Neural progenitor cell (in vitro differentiated cells): ENCODE measurements at regions not wholly inside any gene's neighbourhood (a gene's known extent, or its start where the extent isn't known, plus 50 kb on each side); places are given as distances from the start of the nearest gene placed in this dataset.
"Not testable (repeated sequence)": the region's sequence is repeated elsewhere in the genome, so short reads cannot be mapped to it uniquely, and the experiment has no call there.

Experiments
- DNase-seq: peaks from one replicate; pipeline ENCODE4 v3.0.0-alpha.2; 2016; ENCODE audit warnings: low spot score
- H2AFZ ChIP-seq: fragments of 200-600 bp; sonication (generic); replicated peaks from 2 replicates; pipeline ENCODE4 v1.6.1; 2016; ENCODE audit warnings: antibody characterized with exemption
- H3F3A ChIP-seq: fragments of 200-600 bp; sonication (generic); 2 replicates; pipeline ENCODE4 v1.6.1; 2016; ENCODE audit warnings: antibody characterized with exemption, low read depth
- H3K27ac ChIP-seq: fragments of 200-600 bp; sonication (generic); 2 replicates; pipeline ENCODE4 v1.5.1; 2016; ENCODE audit warnings: mild to moderate bottlenecking
- H3K27me3 ChIP-seq: fragments of 200-600 bp; sonication (generic); 2 replicates; pipeline ENCODE4 v1.6.1; 2016; ENCODE audit warnings: mild to moderate bottlenecking, moderate library complexity
- H3K36me3 ChIP-seq: fragments of 200-600 bp; sonication (generic); 2 replicates; pipeline ENCODE4 v1.5.1; 2016
- H3K4me1 ChIP-seq: fragments of 200-600 bp; sonication (generic); 2 replicates; pipeline ENCODE4 v1.6.1; 2016; ENCODE audit warnings: mixed run types
- H3K4me2 ChIP-seq: fragments of 200-600 bp; sonication (generic); 2 replicates; pipeline ENCODE4 v1.6.1; 2016
- H3K4me3 ChIP-seq: fragments of 200-600 bp; sonication (generic); 2 replicates; pipeline ENCODE4 v1.5.1; 2016
- H3K79me2 ChIP-seq: fragments of 200-600 bp; sonication (generic); 2 replicates; pipeline ENCODE4 v1.6.1; 2016; ENCODE audit warnings: low read depth
- H3K9ac ChIP-seq: fragments of 200-600 bp; sonication (generic); 2 replicates; pipeline ENCODE4 v1.6.1; 2016
- H3K9me3 ChIP-seq: fragments of 200-600 bp; sonication (generic); 2 replicates; pipeline ENCODE4 v1.5.1; 2016; ENCODE audit warnings: low read depth
- H4K20me1 ChIP-seq: fragments of 200-600 bp; sonication (generic); 2 replicates; pipeline ENCODE4 v1.6.1; 2016; ENCODE audit warnings: low read depth
- H3K27ac Mint-ChIP-seq: 3 replicates; pipeline ENCODE4 v1.8.0; 2021; ENCODE audit warnings: mixed read lengths
- H3K27me3 Mint-ChIP-seq: 2 replicates; pipeline ENCODE4 v1.8.0; 2022; ENCODE audit warnings: low read depth, mild to moderate bottlenecking, inconsistent platforms, moderate library complexity, mixed read lengths; ENCODE audit not compliant: insufficient read depth
- H3K36me3 Mint-ChIP-seq: 3 replicates; pipeline ENCODE4 v1.8.0; 2021; ENCODE audit warnings: mixed read lengths
- H3K4me1 Mint-ChIP-seq: 3 replicates; pipeline ENCODE4 v1.8.0; 2021; ENCODE audit warnings: mixed read lengths
- H3K4me3 Mint-ChIP-seq: 3 replicates; pipeline ENCODE4 v1.8.0; 2021; ENCODE audit warnings: mild to moderate bottlenecking, moderate library complexity, mixed read lengths
- H3K9me3 Mint-ChIP-seq: 3 replicates; pipeline ENCODE4 v1.8.0; 2020; ENCODE audit warnings: mixed read lengths
- CTCF ChIP-seq: fragments of 200-600 bp; sonication (generic); IDR thresholded peaks from 2 replicates; pipeline ENCODE4 v1.5.1; 2017; ENCODE audit warnings: antibody characterized with exemption, mild to moderate bottlenecking
- EZH2 ChIP-seq: fragments of 200-600 bp; sonication (generic); IDR thresholded peaks from 2 replicates; pipeline ENCODE4 v1.6.1; 2017; ENCODE audit warnings: antibody characterized with exemption, mild to moderate bottlenecking, moderate library complexity
- EZH2phosphoT487 ChIP-seq: fragments of 200-600 bp; sonication (generic); IDR thresholded peaks from 2 replicates; pipeline ENCODE4 v1.6.1; 2017; ENCODE audit warnings: antibody characterized with exemption

DNA sequence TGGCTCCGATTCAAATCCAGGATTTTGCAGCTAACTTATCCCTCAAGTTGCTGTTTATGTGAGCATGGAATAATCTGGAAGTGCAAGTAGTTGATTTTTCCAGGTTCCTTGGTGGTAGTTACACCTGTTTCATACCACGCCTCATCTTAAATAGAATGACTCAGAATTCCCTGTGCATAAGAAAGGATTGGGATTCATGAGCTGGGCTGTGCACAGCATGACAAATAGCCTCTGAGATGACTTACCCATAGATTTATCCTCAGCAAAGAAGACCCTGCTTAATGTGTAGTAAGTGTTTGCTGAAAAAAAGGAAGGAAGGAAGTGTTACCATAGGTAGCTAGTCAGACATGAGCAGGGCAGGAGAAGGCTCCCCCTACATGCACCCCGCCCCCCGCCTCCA, 777.7 kb upstream of the ADGRL3 start:
- no peak overlapping the region for H3K27ac Mint-ChIP-seq
- Histone ChIP-seq H3K36me3 (no peaks in the 10 kb centered on the region), H3K4me2 (no peak overlapping the region), H3K79me2 (no peaks in the 10 kb centered on the region), H3K4me3 (no peak overlapping the region), H3K27me3 (no peaks in the 10 kb centered on the region), H4K20me1 (no peaks in the 10 kb centered on the region), H2AFZ (peak overlapping the region; percentile 57), H3K9ac (no peak overlapping the region), H3F3A (no peaks in the 10 kb centered on the region), H3K27ac (no peak overlapping the region), H3K4me1 (no peaks in the 10 kb centered on the region), H3K9me3 (no peaks in the 10 kb centered on the region)
- peaks cover 2% of the 10 kb centered on the region for H3K27me3 Mint-ChIP-seq
- DNase-seq: no peak
- TF ChIP-seq CTCF: no peak
- TF ChIP-seq EZH2: no peak
- no peak for TF ChIP-seq EZH2phosphoT487
- H3K4me1 Mint-ChIP-seq: no peaks in the 10 kb centered on the region
- H3K9me3 Mint-ChIP-seq: peaks cover 5% of the 10 kb centered on the region
- no peak overlapping the region for H3K4me3 Mint-ChIP-seq
- H3K36me3 Mint-ChIP-seq: no peaks in the 10 kb centered on the region

DNA sequence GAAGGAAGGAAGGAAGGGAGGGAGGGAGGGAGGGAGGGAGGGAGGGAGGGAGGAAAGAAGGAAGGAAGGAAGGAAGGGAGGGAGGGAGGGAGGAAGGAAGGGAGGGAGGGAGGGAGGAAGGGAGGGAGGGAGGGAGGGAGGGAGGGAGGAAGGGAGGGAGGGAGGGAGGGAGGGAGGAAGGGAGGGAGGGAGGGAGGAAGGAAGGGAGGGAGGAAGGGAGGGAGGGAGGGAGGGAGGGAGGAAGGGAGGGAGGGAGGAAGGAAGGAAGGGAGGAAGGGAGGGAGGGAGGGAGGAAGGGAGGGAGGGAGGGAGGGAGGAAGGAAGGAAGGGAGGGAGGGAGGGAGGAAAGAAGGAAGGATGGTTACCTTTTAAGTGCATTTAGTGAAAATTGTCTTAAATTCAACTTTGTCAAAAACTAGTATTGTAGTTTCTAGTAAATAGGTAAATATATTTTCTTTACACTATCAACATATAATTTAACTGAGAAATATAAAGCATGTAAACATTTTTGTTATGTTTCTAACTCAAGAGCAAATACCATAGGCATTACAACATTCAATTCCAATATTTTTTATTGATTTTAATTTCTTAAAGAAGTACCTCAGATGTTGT, 776.4 kb upstream of the ADGRL3 start:
- H4K20me1 ChIP-seq, H3K27ac Mint-ChIP-seq, H3K79me2 ChIP-seq, H3K36me3 Mint-ChIP-seq, H3K27me3 ChIP-seq, H3K9ac ChIP-seq, H3K27me3 Mint-ChIP-seq, H3K9me3 Mint-ChIP-seq, H3K4me3 ChIP-seq, H3K4me2 ChIP-seq, H3K4me3 Mint-ChIP-seq, H2AFZ ChIP-seq, DNase-seq, H3K4me1 ChIP-seq, H3F3A ChIP-seq, H3K36me3 ChIP-seq, H3K9me3 ChIP-seq, H3K27ac ChIP-seq, H3K4me1 Mint-ChIP-seq: not testable (repeated sequence)

- H3K4me2 ChIP-seq: no peak overlapping the region
- no peak overlapping the region for H3K27ac ChIP-seq
- H3K36me3 ChIP-seq: no peaks in the 10 kb centered on the region
- no peaks in the 10 kb centered on the region for H3F3A ChIP-seq
- no peaks in the 10 kb centered on the region for H3K4me1 ChIP-seq
- no peak for DNase-seq
- no peaks in the 10 kb centered on the region for H3K79me2 ChIP-seq
- H4K20me1 ChIP-seq: no peaks in the 10 kb centered on the region
- Mint-ChIP-seq H3K9me3 (no peaks in the 10 kb centered on the region), H3K4me1 (no peaks in the 10 kb centered on the region), H3K36me3 (no peaks in the 10 kb centered on the region), H3K27ac (no peak overlapping the region), H3K27me3 (no peaks in the 10 kb centered on the region), H3K4me3 (no peak overlapping the region)
- H2AFZ ChIP-seq: no peak overlapping the region
- no peaks in the 10 kb centered on the region for H3K27me3 ChIP-seq
- no peak overlapping the region for H3K9ac ChIP-seq
- no peak overlapping the region for H3K4me3 ChIP-seq
- TF ChIP-seq EZH2phosphoT487: no peak
- TF ChIP-seq CTCF: peak; percentile 32
- no peak for TF ChIP-seq EZH2
- H3K9me3 ChIP-seq: no peaks in the 10 kb centered on the region
Observed at GRCh38 chr4:60432911-60433310, 767.2 kb upstream of the ADGRL3 start.

DNA sequence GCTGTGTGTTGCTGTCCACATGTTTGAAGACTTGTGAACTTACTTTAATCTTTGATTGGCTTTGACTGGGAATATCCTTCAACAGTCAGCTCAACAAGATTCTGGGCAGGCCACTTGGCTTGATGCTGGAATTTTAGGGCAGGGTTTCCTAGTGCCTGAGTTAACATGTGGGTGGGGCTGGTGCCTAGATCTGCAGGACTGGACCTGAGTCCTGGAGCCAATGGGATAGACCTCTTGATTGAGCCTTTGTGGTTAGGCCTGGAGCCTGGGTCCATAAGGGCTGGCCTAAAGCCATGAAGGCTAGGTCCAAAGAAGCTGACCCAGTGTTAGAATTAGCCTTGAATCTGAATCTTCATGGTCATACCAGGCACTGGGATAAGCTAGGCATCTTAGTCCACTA, 757.1 kb upstream of the ADGRL3 start:
- H3K4me2 ChIP-seq: no peak overlapping the region
- H3K36me3 Mint-ChIP-seq: no peaks in the 10 kb centered on the region
- no peaks in the 10 kb centered on the region for H3K36me3 ChIP-seq
- no peaks in the 10 kb centered on the region for H4K20me1 ChIP-seq
- no peak overlapping the region for H2AFZ ChIP-seq
- no peaks in the 10 kb centered on the region for H3K27me3 Mint-ChIP-seq
- DNase-seq: no peak
- H3K4me1 Mint-ChIP-seq: no peaks in the 10 kb centered on the region
- H3K4me3 ChIP-seq: no peak overlapping the region
- no peak overlapping the region for H3K4me3 Mint-ChIP-seq
- H3K79me2 ChIP-seq: no peaks in the 10 kb centered on the region
- H3K4me1 ChIP-seq: no peaks in the 10 kb centered on the region
- no peaks in the 10 kb centered on the region for H3K9me3 Mint-ChIP-seq
- H3K9ac ChIP-seq: no peak overlapping the region
- H3K27ac ChIP-seq: no peak overlapping the region
- H3K27ac Mint-ChIP-seq: no peak overlapping the region
- TF ChIP-seq EZH2 (no peak), CTCF (no peak), EZH2phosphoT487 (no peak)
- no peaks in the 10 kb centered on the region for H3K9me3 ChIP-seq
- H3K27me3 ChIP-seq: no peaks in the 10 kb centered on the region
- no peaks in the 10 kb centered on the region for H3F3A ChIP-seq
